ENCODE measurements at regions not wholly inside any gene's neighbourhood (a gene's known extent, or its start where the extent isn't known, plus 50 kb on each side); places are given as distances from the start of the nearest gene placed in this dataset.

- TF ChIP-seq LEF1 (IDR thresholded peaks at IDR 0.05; ENCODE audit: borderline replicate concordance) (no peak), SP1 (IDR thresholded peaks at IDR 0.05) (no peak), BHLHE40 (IDR thresholded peaks at IDR 0.05; ENCODE audit: borderline replicate concordance) (no peak), FOXK2 (IDR thresholded peaks at IDR 0.05) (no peak), ARNT (IDR thresholded peaks at IDR 0.05) (no peak), PKNOX1 (IDR thresholded peaks at IDR 0.05) (no peak), TARDBP (IDR thresholded peaks at IDR 0.05) (no peak), ELF4 (IDR thresholded peaks at IDR 0.05) (no peak), HDGF (IDR thresholded peaks at IDR 0.05; ENCODE audit: borderline replicate concordance) (no peak), FOXM1 (IDR thresholded peaks at IDR 0.05; ENCODE audit: borderline replicate concordance) (no peak), NFRKB (IDR thresholded peaks at IDR 0.05) (no peak)
Observed at GRCh38 chr13:111044087-111044830, 70.9 kb upstream of the ARHGEF7 start.

All from HEK293T (cell line).